HEK293T (cell line): ENCODE measurements at regions not wholly inside any gene's neighbourhood (a gene's known extent, or its start where the extent isn't known, plus 50 kb on each side); places are given as distances from the start of the nearest gene placed in this dataset.
"Not testable (repeated sequence)": the region's sequence is repeated elsewhere in the genome, so short reads cannot be mapped to it uniquely, and the experiment has no call there.

Experiments used
- CTCF ChIA-PET: fragments of 350-600 bp; formaldehyde crosslinking; extraction: SDS; loops from one replicate; lab custom pipeline; 2021; ENCODE audit warnings: antibody characterized with exemption, inconsistent platforms; lab: Yijun Ruan, JAX
- POLR2A ChIA-PET: fragments of 350-600 bp; formaldehyde crosslinking; extraction: SDS; loops from one replicate; lab custom pipeline; 2020; ENCODE audit warnings: antibody characterized with exemption, inconsistent platforms; lab: Yijun Ruan, JAX
- DNase-seq: peaks from one replicate; pipeline ENCODE4 v3.0.0; 2012; ENCODE audit warnings: mixed read lengths; ENCODE audit errors: extremely low spot score
- ARNT ChIP-seq: fragments of 450-650 bp; IDR thresholded peaks from 2 replicates; pipeline ENCODE4 v1.6.1; 2017; ENCODE audit warnings: mild to moderate bottlenecking
- BHLHE40 ChIP-seq: fragments of 450-650 bp; IDR thresholded peaks from 2 replicates; pipeline ENCODE4 v1.6.1; 2016; ENCODE audit warnings: mild to moderate bottlenecking, moderate library complexity, borderline replicate concordance
- CTBP1 ChIP-seq: fragments of 450-650 bp; IDR thresholded peaks from 2 replicates; pipeline ENCODE4 v1.6.1; 2016; ENCODE audit warnings: borderline replicate concordance
- ELF4 ChIP-seq: fragments of 450-650 bp; IDR thresholded peaks from 2 replicates; pipeline ENCODE4 v1.6.1; 2017; ENCODE audit warnings: antibody characterized with exemption
- FOXA1 ChIP-seq: fragments of 450-650 bp; IDR thresholded peaks from 2 replicates; pipeline ENCODE4 v1.6.1; 2016; ENCODE audit warnings: mild to moderate bottlenecking
- FOXK2 ChIP-seq: fragments of 450-650 bp; IDR thresholded peaks from 2 replicates; pipeline ENCODE4 v1.6.1; 2016; ENCODE audit warnings: mild to moderate bottlenecking
- FOXM1 ChIP-seq: fragments of 450-650 bp; IDR thresholded peaks from 2 replicates; pipeline ENCODE4 v1.6.1; 2017; ENCODE audit warnings: mild to moderate bottlenecking, borderline replicate concordance
- HDGF ChIP-seq: fragments of 450-650 bp; IDR thresholded peaks from 2 replicates; pipeline ENCODE4 v1.6.1; 2017; ENCODE audit warnings: antibody characterized with exemption, borderline replicate concordance
- L3MBTL2 ChIP-seq: fragments of 450-650 bp; conservative IDR thresholded peaks from 2 replicates; pipeline ENCODE4 v1.6.1; 2016; ENCODE audit warnings: mild to moderate bottlenecking
- LEF1 ChIP-seq: fragments of 450-650 bp; IDR thresholded peaks from 2 replicates; pipeline ENCODE4 v1.6.1; 2017; ENCODE audit warnings: mild to moderate bottlenecking, borderline replicate concordance
- NFRKB ChIP-seq: fragments of 450-650 bp; IDR thresholded peaks from 2 replicates; pipeline ENCODE4 v1.6.1; 2016; ENCODE audit warnings: mild to moderate bottlenecking, moderate library complexity
- SP1 ChIP-seq: fragments of 450-650 bp; IDR thresholded peaks from 2 replicates; pipeline ENCODE4 v1.6.1; 2017
- SUZ12 ChIP-seq: fragments of 450-650 bp; IDR thresholded peaks from 2 replicates; pipeline ENCODE4 v1.6.1; 2016; ENCODE audit warnings: mild to moderate bottlenecking
- TARDBP ChIP-seq: fragments of 450-650 bp; IDR thresholded peaks from 2 replicates; pipeline ENCODE4 v1.6.1; 2016
- ZNF384 ChIP-seq: fragments of 450-650 bp; IDR thresholded peaks from 2 replicates; pipeline ENCODE4 v1.6.1; 2016
- TF ChIP-seq, protein P1 (sequence below): fragments of 450-650 bp; IDR thresholded peaks from 2 replicates; pipeline ENCODE4 v1.6.1; 2016

DNA sequence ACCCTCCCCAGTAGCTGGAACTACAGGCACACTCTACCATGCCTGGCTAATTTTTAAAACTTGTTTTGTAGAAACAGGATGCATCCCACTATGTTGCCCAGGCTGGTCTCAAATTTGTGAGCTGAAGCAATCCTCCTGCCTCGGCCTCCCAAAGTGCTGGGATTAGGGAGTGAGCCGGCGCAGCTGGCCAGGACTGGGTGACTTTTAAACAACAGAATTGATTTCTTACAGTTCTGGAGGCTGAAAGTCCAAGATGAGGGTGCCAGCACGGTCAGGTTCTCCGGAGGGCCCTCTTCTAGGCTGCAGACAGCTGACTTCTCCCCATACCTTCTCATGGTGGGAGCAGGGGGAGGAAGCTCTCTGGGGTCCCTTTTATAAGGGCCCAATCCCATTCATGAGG lies 75.2 kb upstream of the CHST15 start:
- TF ChIP-seq NFRKB (no peak), SP1 (no peak), ELF4 (no peak), FOXA1 (no peak), CTBP1 (no peak), HDGF (no peak), ZNF384 (no peak), L3MBTL2 (no peak), LEF1 (no peak)
- TF ChIP-seq, protein P1, sequence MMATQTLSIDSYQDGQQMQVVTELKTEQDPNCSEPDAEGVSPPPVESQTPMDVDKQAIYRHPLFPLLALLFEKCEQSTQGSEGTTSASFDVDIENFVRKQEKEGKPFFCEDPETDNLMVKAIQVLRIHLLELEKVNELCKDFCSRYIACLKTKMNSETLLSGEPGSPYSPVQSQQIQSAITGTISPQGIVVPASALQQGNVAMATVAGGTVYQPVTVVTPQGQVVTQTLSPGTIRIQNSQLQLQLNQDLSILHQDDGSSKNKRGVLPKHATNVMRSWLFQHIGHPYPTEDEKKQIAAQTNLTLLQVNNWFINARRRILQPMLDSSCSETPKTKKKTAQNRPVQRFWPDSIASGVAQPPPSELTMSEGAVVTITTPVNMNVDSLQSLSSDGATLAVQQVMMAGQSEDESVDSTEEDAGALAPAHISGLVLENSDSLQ = no peak
- DNase-seq = no peak
- CTCF ChIA-PET = no interaction called here
- POLR2A ChIA-PET = no interaction called here

DNA sequence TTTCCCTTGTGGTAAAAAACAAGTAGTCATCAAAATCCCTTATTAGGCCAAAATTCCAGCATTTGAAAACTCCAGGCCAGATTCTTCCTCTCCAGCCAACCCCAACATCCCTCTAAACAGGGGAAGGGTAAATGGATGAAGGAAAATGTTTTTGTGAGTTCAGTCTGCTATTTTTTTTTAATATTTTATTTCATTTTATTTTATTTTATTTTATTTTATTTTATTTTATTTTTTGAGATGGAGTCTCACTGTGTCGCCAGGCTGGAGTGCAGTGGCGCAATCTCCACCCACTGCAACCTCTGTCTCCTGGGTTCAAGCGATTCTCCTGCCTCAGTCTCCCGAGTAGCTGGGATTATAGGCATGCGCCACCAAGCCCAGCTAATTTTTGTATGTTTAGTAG lies 74.5 kb upstream of the CHST15 start:
- CTCF ChIA-PET, DNase-seq, POLR2A ChIA-PET: not testable (repeated sequence)

DNA sequence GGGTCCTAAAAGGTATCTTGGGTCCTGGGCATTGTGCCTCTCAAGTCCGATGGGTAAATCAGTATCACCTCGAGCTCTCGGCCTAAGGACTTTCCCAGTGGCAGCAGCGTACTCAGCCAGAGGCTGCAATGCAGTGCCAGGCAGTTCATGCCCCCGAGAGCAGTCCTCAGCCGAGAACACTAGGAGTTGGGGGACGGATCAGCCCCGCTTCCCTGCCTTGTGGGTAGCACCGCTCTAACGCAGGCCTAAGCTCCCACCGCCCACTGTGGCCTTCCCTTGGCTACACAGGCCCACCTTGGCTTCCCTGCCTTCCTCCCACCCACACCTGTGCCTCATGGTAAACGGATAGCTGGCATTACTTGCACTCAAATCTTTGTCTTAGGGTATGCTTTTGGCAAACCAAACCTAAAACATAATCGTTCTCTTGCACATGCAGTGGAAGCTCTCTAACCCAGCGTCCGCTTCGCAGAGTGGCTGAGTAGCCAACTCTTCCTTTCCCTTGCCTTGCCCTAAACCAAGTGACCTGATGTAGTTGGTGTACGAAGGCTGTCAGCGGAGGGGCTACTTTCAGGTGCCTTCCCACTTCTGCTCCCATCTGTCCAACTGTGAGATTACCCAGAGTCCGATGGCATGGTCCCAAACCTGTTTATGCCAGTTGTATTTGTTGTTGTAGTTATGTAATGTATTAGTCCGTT lies 73.2 kb upstream of the CHST15 start:
- ChIA-PET CTCF (no interaction called here), POLR2A (no interaction called here)
- DNase-seq = no peak
- TF ChIP-seq SUZ12 (no peak), LEF1 (no peak), FOXM1 (no peak), CTBP1 (no peak), NFRKB (no peak), HDGF (no peak), ARNT (no peak), SP1 (no peak), ZNF384 (no peak), TARDBP (no peak), FOXK2 (no peak)

DNA sequence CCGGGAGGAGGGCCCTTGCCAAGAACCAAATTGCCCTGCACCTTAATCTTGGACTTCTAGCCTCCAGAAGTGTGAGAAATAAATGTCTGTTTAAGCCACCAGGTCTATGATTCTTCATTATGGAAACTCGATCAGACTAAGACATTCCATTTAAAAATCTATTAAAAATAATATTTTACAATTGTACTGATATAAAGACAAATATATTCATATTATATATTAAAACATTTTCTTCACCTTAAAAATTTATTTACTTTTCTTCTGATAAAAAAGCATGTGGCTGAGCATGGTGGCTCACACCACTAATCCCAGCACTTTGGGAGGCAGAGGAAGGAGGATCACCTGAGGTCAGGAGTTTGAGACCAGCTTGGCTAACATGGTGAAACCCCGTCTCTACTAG lies 72.4 kb upstream of the CHST15 start:
- CTCF ChIA-PET = no interaction called here
- no peak for DNase-seq
- POLR2A ChIA-PET = no interaction called here

DNA sequence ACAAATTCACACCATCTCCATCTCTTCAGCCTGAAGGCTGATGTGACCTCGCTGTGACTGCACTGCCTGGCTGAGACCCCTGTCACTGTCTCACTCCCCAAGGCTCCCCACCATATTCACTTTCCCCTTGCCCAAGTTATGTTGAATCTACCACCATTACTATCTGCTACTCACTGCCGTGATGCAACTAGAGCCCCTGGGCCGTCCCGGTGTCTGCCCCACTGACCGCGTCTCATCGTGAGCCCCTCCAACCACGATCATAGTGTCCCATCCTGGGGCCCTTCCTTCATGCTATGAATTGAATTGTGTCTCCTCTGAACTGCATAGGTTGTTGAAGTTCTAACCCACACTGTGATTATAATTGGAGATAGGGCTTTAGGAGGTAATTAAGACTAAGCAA lies 71.9 kb upstream of the CHST15 start:
- CTCF ChIA-PET = no interaction called here
- POLR2A ChIA-PET = no interaction called here
- TF ChIP-seq ZNF384 (no peak), NFRKB (no peak), SUZ12 (no peak), TARDBP (no peak), HDGF (no peak), ELF4 (no peak), CTBP1 (no peak), FOXA1 (no peak)
- DNase-seq = no peak

More for the DNA sequence above, 72.4 kb upstream of the CHST15 start:
- TF ChIP-seq CTBP1 = no peak
- no peak for TF ChIP-seq TARDBP
- TF ChIP-seq HDGF = no peak
- no peak for TF ChIP-seq LEF1
- TF ChIP-seq SUZ12 = no peak
- no peak for TF ChIP-seq NFRKB
- no peak for TF ChIP-seq FOXA1
- no peak for TF ChIP-seq BHLHE40
- TF ChIP-seq SP1 = no peak

DNA sequence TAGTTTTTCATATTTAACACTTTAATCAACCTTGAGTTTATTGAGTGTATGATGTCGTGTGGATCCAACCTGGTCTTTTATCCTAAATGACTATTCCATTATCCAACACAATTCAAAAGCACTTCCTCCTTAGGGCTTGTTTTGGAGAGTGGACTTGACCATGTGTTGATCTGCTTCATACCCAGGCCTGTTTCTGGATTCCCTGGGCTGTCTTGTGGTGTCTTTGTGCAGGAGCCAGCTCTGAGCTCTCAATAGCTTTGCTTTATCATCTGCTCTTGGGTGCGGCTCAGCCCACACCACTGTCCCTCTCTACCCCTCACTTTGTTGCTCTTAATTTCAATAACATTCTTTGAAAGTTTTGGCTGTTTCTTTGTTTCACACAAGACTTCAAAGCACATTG lies 70.9 kb upstream of the CHST15 start:
- no peak for DNase-seq
- POLR2A ChIA-PET = no interaction called here
- CTCF ChIA-PET = no interaction called here
- TF ChIP-seq LEF1 (no peak), L3MBTL2 (no peak), HDGF (no peak), NFRKB (no peak), ARNT (no peak), SP1 (no peak), CTBP1 (no peak), FOXK2 (no peak), SUZ12 (no peak), BHLHE40 (no peak), FOXA1 (no peak), ZNF384 (no peak), ELF4 (no peak), FOXM1 (no peak)
- TF ChIP-seq, protein P1 = no peak

DNA sequence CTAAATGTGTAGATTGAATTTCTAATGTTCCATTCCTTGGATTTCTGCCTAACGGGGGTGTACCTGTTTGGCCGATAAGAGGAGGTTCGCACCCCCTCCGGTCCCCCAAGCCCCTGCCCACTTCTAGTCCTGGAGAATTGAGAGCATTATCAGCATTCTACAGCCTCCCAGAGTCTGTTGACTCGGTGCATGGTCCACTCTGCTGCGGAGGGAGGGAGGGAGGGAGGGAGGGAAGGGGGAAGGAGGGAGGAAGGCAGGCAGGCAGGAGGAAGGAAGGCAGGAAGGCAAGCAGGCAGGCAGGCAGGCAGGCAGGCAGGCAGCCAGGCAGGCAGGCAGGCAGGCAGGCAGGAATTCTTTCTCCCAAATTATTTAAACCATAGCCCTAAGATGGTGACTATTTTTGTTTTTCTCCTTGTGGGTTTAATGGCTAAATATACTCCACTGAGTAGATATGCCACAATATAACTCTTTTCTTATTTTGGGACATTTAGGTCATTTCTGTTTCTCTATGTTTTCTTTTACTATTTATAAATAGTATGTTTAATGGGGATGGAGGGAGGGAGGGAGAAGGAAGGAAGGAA lies 69.5 kb upstream of the CHST15 start:
- TF ChIP-seq FOXK2 = no peak
- TF ChIP-seq BHLHE40 = no peak
- TF ChIP-seq, protein P1 = no peak
- TF ChIP-seq CTBP1 = no peak
- CTCF ChIA-PET = no interaction called here
- no peak for DNase-seq
- POLR2A ChIA-PET = no interaction called here
